NCI-H2196 (cell line): ENCODE measurements at regions not wholly inside any gene's neighbourhood (a gene's known extent, or its start where the extent isn't known, plus 50 kb on each side); places are given as distances from the start of the nearest gene placed in this dataset.

Source experiments
- DNase-seq: peaks from one replicate; lab custom pipeline; 2025; ENCODE audit not compliant: unreplicated experiment; lab: John Stamatoyannopoulos, UW

GRCh38 chr11:70697701-70698100, 299.4 kb downstream of the CTTN start:
- DNase-seq, result no peak

GRCh38 chr11:70698871-70699270, 300.5 kb downstream of the CTTN start:
- no peak for DNase-seq

GRCh38 chr11:70699294-70700221, 301.2 kb downstream of the CTTN start:
- no peak for DNase-seq

GRCh38 chr11:70700453-70700852, 302.1 kb downstream of the CTTN start:
- DNase-seq, result no peak

GRCh38 chr11:70700871-70701270, 302.5 kb downstream of the CTTN start:
- DNase-seq, result no peak

- no peak for DNase-seq
Measured at GRCh38 chr11:70702040-70702648, 303.8 kb downstream of the CTTN start.

- DNase-seq, result peak; percentile 51
Measured at GRCh38 chr11:70703141-70704064, 305.1 kb downstream of the CTTN start.

- DNase-seq, result no peak
Measured at GRCh38 chr11:70705097-70705496, 306.8 kb downstream of the CTTN start.

GRCh38 chr11:70705930-70706329, 307.6 kb downstream of the CTTN start:
- no peak for DNase-seq

- DNase-seq, result no peak
Measured at GRCh38 chr11:70707821-70708220, 309.5 kb downstream of the CTTN start.

- DNase-seq, result no peak
Measured at GRCh38 chr11:70709596-70709995, 311.3 kb downstream of the CTTN start.

GRCh38 chr11:70710192-70710591, 311.9 kb downstream of the CTTN start:
- no peak for DNase-seq

GRCh38 chr11:70710601-70711000, 312.3 kb downstream of the CTTN start:
- DNase-seq, result no peak

- DNase-seq, result no peak
Measured at GRCh38 chr11:70711095-70711910, 313.0 kb downstream of the CTTN start.

GRCh38 chr11:70711911-70712185, 313.5 kb downstream of the CTTN start:
- DNase-seq, result no peak

- DNase-seq, result no peak
Measured at GRCh38 chr11:70712471-70712870, 314.1 kb downstream of the CTTN start.

- DNase-seq, result no peak
Measured at GRCh38 chr11:70713086-70713835, 314.9 kb downstream of the CTTN start.

GRCh38 chr11:70713988-70714665, 315.8 kb downstream of the CTTN start:
- peak; percentile 18 for DNase-seq

- DNase-seq, result no peak
Measured at GRCh38 chr11:70715166-70715951, 317.0 kb downstream of the CTTN start.
